GM12892 (cell line): ENCODE measurements at regions not wholly inside any gene's neighbourhood (a gene's known extent, or its start where the extent isn't known, plus 50 kb on each side); places are given as distances from the start of the nearest gene placed in this dataset.

Experiments used
- POLR2A ChIP-seq: IDR thresholded peaks from 2 replicates; pipeline ENCODE4 v1.6.1; 2011; ENCODE audit warnings: low read depth, low read length, control low read depth
- POLR2AphosphoS5 ChIP-seq: IDR thresholded peaks from 2 replicates; pipeline ENCODE4 v1.6.1; 2011; ENCODE audit warnings: low read depth, low read length, control low read depth
- TAF1 ChIP-seq: IDR thresholded peaks from 2 replicates; pipeline ENCODE4 v1.6.1; 2011; ENCODE audit warnings: low read depth, mild to moderate bottlenecking, control low read depth, low read length, borderline replicate concordance

DNA sequence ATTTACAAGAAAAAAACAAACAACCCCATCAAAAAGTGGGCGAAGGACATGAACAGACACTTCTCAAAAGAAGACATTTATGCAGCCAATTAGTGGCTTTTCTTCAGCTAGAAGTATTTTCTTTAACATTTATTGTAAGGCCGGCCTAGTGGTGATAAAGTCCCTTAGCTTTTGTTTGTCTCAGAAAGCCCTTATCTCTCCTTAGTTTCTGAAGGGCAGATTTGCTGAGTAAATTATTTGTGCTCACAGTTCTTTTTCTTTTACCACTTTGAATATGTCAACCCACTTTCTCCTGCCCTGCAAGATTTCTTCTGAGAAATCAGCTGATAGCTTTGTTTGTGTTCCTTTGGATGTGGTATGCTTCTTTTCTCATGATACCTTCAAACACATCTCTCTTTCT is 344.0 kb upstream of the SYNCRIP start:
- TF ChIP-seq POLR2A, result no peak
- TF ChIP-seq TAF1, result no peak
- TF ChIP-seq POLR2AphosphoS5, result no peak
